K562 (cell line): ENCODE measurements at regions not wholly inside any gene's neighbourhood (a gene's known extent, or its start where the extent isn't known, plus 50 kb on each side); places are given as distances from the start of the nearest gene placed in this dataset.

Experiments used
- CTCF ChIP-seq, 3 experiments: IDR thresholded peaks in 2 of 3; conservative IDR thresholded peaks in 1 of 3; 2 replicates each; pipeline ENCODE4 v1.5.1; 2011 to 2012; ENCODE audit warnings: low read length in 3 of 3, mild to moderate bottlenecking in 3 of 3, control low read depth in 2 of 3, improper control_type of control experiment in 1 of 3, inconsistent platforms in 1 of 3, low read depth in 1 of 3, mixed read lengths in 1 of 3, moderate library complexity in 1 of 3; ENCODE audit not compliant: insufficient read depth in 2 of 3
- FOXM1 ChIP-seq, 2 experiments: fragments of 450-650 bp in 1 of 2; sonication (generic) in 1 of 2; formaldehyde crosslinking in 1 of 2; IDR thresholded peaks; 2 replicates each; pipeline versions ENCODE4 v1.6.1 to v1.9.0; 2017 to 2022; ENCODE audit warnings: low read depth in 2 of 2, mild to moderate bottlenecking in 2 of 2, missing genetic modification reagents in 1 of 2, moderate library complexity in 1 of 2
- IRF2 ChIP-seq: sonication (generic); formaldehyde crosslinking; IDR thresholded peaks from 2 replicates; pipeline ENCODE4 v1.8.1; 2022; ENCODE audit warnings: mild to moderate bottlenecking, missing genetic modification reagents
- KDM1A ChIP-seq, 2 experiments: fragments of 450-650 bp; IDR thresholded peaks; 2 replicates each; pipeline ENCODE4 v1.6.1; 2016; ENCODE audit warnings: mild to moderate bottlenecking in 2 of 2
- KLF16 ChIP-seq: IDR thresholded peaks from 2 replicates; pipeline ENCODE4 v1.6.1; 2016; ENCODE audit warnings: antibody characterized with exemption
- MAFK ChIP-seq: IDR thresholded peaks from 2 replicates; pipeline ENCODE4 v1.6.1; 2011; ENCODE audit warnings: low read length, improper control_type of control experiment
- PHF8 ChIP-seq: fragments of 200-600 bp; sonication (generic); IDR thresholded peaks from 2 replicates; pipeline ENCODE4 v1.6.1; 2012; ENCODE audit warnings: mixed run types, mild to moderate bottlenecking, inconsistent platforms, low read length, moderate library complexity, borderline replicate concordance
- POLR2A ChIP-seq: fragments of 450-650 bp; conservative IDR thresholded peaks from 2 replicates; pipeline ENCODE4 v1.6.1; 2016
- TF ChIP-seq, protein P1 (sequence below): fragments of 150-350 bp; IDR thresholded peaks from 2 replicates; pipeline ENCODE4 v1.6.1; 2014; ENCODE audit warnings: low read depth, mild to moderate bottlenecking, low read length, borderline replicate concordance
- TF ChIP-seq, protein P2 (sequence below): fragments of 450-650 bp; IDR thresholded peaks from 2 replicates; pipeline ENCODE4 v1.6.1; 2016; ENCODE audit warnings: low read depth

DNA sequence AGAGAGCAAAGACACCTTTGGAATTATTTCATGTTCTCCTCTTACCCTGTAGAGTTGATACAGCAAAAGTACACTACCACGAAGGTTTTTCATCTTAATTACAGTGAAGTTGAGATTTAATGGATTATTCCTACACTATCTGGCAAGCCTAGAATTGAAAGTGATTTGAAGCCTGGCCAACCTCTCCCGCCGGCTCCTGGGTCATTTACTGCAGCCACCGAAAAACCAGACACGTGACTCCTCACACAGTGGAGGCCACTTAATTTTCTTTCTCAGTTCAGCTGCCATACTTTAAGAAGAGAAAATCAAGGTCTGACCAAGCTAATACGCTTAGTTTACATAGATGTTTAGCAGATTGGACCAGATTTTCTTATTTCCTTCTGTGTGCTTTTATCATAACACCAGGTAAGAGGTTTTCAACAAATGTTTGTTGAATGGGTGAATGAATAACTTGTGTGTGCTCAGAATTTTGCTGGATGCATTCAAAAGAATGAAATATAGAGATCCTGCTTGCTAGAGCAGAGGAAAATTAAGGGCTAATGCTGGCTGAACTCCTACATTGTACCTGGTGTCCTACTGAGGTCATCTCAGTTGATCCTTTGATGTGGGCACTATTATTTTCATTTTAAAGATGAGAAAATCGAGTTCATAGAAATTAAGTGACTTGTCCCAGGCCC lies 97.2 kb upstream of the PDE10A start:
- TF ChIP-seq, protein P1, sequence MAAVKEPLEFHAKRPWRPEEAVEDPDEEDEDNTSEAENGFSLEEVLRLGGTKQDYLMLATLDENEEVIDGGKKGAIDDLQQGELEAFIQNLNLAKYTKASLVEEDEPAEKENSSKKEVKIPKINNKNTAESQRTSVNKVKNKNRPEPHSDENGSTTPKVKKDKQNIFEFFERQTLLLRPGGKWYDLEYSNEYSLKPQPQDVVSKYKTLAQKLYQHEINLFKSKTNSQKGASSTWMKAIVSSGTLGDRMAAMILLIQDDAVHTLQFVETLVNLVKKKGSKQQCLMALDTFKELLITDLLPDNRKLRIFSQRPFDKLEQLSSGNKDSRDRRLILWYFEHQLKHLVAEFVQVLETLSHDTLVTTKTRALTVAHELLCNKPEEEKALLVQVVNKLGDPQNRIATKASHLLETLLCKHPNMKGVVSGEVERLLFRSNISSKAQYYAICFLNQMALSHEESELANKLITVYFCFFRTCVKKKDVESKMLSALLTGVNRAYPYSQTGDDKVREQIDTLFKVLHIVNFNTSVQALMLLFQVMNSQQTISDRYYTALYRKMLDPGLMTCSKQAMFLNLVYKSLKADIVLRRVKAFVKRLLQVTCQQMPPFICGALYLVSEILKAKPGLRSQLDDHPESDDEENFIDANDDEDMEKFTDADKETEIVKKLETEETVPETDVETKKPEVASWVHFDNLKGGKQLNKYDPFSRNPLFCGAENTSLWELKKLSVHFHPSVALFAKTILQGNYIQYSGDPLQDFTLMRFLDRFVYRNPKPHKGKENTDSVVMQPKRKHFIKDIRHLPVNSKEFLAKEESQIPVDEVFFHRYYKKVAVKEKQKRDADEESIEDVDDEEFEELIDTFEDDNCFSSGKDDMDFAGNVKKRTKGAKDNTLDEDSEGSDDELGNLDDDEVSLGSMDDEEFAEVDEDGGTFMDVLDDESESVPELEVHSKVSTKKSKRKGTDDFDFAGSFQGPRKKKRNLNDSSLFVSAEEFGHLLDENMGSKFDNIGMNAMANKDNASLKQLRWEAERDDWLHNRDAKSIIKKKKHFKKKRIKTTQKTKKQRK, result no peak
- no peak for TF ChIP-seq KLF16
- no peak for TF ChIP-seq MAFK
- TF ChIP-seq CTCF (IDR thresholded peaks at IDR 0.05 in 2 of 3, conservative IDR thresholded peaks at IDR 0.05 in 1 of 3; ENCODE audit: insufficient read depth in 2 of 3, low read depth in 1 of 3, low read length in 3 of 3), result no peak
- no peak for TF ChIP-seq KDM1A (IDR thresholded peaks at IDR 0.05)
- no peak for TF ChIP-seq FOXM1 (IDR thresholded peaks at IDR 0.05; ENCODE audit: low read depth)
- TF ChIP-seq FOXM1 (CRISPR knock-in tag; IDR thresholded peaks at IDR 0.05; ENCODE audit: low read depth), result no peak
- TF ChIP-seq, protein P2, sequence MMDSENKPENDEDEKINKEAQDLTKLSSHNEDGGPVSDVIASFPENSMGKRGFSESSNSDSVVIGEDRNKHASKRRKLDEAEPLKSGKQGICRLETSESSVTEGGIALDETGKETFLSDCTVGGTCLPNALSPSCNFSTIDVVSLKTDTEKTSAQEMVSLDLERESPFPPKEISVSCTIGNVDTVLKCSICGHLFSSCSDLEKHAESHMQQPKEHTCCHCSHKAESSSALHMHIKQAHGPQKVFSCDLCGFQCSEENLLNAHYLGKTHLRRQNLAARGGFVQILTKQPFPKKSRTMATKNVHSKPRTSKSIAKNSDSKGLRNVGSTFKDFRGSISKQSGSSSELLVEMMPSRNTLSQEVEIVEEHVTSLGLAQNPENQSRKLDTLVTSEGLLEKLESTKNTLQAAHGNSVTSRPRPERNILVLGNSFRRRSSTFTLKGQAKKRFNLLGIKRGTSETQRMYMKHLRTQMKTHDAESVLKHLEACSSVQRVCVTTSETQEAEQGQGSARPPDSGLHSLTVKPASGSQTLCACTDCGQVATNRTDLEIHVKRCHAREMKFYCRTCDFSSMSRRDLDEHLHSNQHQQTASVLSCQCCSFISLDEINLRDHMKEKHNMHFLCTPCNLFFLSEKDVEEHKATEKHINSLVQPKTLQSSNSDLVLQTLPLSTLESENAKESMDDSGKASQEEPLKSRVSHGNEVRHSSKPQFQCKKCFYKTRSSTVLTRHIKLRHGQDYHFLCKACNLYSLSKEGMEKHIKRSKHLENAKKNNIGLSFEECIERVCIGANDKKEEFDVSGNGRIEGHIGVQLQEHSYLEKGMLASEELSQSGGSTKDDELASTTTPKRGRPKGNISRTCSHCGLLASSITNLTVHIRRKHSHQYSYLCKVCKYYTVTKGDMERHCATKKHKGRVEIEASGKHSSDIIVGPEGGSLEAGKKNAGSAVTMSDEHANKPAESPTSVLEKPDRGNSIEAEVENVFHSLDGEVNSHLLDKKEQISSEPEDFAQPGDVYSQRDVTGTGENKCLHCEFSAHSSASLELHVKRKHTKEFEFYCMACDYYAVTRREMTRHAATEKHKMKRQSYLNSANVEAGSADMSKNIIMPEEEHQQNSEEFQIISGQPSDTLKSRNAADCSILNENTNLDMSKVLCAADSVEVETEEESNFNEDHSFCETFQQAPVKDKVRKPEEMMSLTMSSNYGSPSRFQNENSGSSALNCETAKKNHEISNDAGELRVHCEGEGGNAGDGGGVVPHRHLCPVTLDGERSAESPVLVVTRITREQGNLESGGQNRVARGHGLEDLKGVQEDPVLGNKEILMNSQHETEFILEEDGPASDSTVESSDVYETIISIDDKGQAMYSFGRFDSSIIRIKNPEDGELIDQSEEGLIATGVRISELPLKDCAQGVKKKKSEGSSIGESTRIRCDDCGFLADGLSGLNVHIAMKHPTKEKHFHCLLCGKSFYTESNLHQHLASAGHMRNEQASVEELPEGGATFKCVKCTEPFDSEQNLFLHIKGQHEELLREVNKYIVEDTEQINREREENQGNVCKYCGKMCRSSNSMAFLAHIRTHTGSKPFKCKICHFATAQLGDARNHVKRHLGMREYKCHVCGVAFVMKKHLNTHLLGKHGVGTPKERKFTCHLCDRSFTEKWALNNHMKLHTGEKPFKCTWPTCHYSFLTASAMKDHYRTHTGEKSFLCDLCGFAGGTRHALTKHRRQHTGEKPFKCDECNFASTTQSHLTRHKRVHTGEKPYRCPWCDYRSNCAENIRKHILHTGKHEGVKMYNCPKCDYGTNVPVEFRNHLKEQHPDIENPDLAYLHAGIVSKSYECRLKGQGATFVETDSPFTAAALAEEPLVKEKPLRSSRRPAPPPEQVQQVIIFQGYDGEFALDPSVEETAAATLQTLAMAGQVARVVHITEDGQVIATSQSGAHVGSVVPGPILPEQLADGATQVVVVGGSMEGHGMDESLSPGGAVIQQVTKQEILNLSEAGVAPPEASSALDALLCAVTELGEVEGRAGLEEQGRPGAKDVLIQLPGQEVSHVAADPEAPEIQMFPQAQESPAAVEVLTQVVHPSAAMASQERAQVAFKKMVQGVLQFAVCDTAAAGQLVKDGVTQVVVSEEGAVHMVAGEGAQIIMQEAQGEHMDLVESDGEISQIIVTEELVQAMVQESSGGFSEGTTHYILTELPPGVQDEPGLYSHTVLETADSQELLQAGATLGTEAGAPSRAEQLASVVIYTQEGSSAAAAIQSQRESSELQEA, result no peak
- no peak for TF ChIP-seq PHF8
- no peak for TF ChIP-seq IRF2 (CRISPR knock-in tag)
- no peak for TF ChIP-seq POLR2A
